ENCODE measurements at regions not wholly inside any gene's neighbourhood (a gene's known extent, or its start where the extent isn't known, plus 50 kb on each side); places are given as distances from the start of the nearest gene placed in this dataset.

DNA sequence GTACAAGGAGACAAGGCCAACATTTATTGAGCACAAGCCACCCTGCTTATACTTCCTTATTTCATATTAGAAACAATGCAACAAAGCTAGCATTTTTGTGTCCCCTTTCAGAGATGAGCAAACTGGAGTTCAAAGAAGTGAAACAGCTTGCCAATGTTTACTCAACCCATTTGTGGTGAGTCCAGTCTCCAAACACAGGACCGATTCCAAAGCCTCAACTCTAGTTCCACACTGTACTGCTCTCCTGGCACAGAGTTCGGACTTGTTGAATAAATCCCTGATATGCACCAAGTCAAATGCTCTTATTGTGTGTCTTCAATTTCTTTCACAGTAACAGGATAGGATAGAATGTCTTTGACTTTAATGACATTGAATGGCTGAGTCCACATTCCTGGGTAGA is 604.8 kb upstream of the BRINP1 start:
- in situ Hi-C loops (cut with HindIII; ENCODE audit: low pct_unique_long_range_greater_than_20kb, low sequenced_read_pairs), result no loop called here
- DNase-seq (ENCODE audit: low read depth), result no peak

GRCh38 chr9:119968836-119969707 is 599.8 kb upstream of the BRINP1 start:
- in situ Hi-C loops (cut with HindIII; ENCODE audit: low pct_unique_long_range_greater_than_20kb, low sequenced_read_pairs), result no loop called here
- DNase-seq (ENCODE audit: low read depth), result peak; percentile 47

- DNase-seq (ENCODE audit: low read depth), result no peak
- in situ Hi-C loops (cut with HindIII; ENCODE audit: low pct_unique_long_range_greater_than_20kb, low sequenced_read_pairs), result no loop called here
These were observed 598.8 kb upstream of the BRINP1 start for GRCh38 chr9:119967867-119968535.

- in situ Hi-C loops (cut with HindIII; ENCODE audit: low pct_unique_long_range_greater_than_20kb, low sequenced_read_pairs), result no loop called here
These were observed 594.6 kb upstream of the BRINP1 start for GRCh38 chr9:119963798-119964372.

GRCh38 chr9:119963258-119963797 is 594.1 kb upstream of the BRINP1 start:
- peak; percentile 82 for DNase-seq (ENCODE audit: low read depth)
- in situ Hi-C loops (cut with HindIII; ENCODE audit: low pct_unique_long_range_greater_than_20kb, low sequenced_read_pairs), result no loop called here

More at GRCh38 chr9:119963798-119964372, 594.6 kb upstream of the BRINP1 start:
- peak; percentile 89 for DNase-seq (ENCODE audit: low read depth)

DNA sequence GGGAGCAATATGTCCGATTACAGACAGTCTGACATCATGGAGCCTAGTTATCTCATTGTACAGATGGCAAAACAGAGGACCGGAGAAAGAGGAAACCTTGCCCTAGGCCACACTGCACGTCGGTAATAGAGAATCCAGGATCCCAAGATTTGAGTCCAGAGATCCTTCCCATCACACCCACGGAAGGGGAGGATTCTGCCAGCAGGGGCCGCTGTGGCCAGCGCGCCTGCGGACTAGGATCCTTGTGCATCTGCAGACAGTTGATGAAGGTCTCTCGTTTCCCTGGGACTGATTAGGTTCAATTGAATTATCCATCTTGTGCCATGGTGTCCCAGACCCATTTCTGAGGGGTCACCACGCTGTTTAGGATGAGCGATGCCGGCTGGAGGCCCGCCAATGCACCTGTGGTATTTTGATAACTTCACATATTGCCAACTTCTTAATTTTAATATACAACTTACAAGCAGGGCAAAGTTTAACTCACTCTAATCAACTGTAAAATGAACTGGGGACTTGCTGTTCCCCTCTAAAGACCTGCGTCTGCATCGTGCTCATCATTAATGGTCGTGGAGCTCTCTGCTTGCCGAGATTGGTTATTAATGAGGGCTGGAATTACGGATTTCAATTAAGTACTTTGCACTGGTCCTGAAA is 592.7 kb upstream of the BRINP1 start:
- in situ Hi-C loops (cut with HindIII; ENCODE audit: low pct_unique_long_range_greater_than_20kb, low sequenced_read_pairs), result no loop called here
- DNase-seq (ENCODE audit: low read depth), result peak; percentile 31

GRCh38 chr9:119959846-119960545 is 590.8 kb upstream of the BRINP1 start:
- in situ Hi-C loops (cut with HindIII; ENCODE audit: low pct_unique_long_range_greater_than_20kb, low sequenced_read_pairs), result no loop called here
- DNase-seq (ENCODE audit: low read depth), result no peak

GRCh38 chr9:119956111-119956510 is 586.9 kb upstream of the BRINP1 start:
- in situ Hi-C loops (cut with HindIII; ENCODE audit: low pct_unique_long_range_greater_than_20kb, low sequenced_read_pairs), result no loop called here

GRCh38 chr9:119955276-119955675 is 586.0 kb upstream of the BRINP1 start:
- in situ Hi-C loops (cut with HindIII; ENCODE audit: low pct_unique_long_range_greater_than_20kb, low sequenced_read_pairs), result no loop called here
- no peak for DNase-seq (ENCODE audit: low read depth)

More at GRCh38 chr9:119956111-119956510, 586.9 kb upstream of the BRINP1 start:
- DNase-seq (ENCODE audit: low read depth), result no peak

DNA sequence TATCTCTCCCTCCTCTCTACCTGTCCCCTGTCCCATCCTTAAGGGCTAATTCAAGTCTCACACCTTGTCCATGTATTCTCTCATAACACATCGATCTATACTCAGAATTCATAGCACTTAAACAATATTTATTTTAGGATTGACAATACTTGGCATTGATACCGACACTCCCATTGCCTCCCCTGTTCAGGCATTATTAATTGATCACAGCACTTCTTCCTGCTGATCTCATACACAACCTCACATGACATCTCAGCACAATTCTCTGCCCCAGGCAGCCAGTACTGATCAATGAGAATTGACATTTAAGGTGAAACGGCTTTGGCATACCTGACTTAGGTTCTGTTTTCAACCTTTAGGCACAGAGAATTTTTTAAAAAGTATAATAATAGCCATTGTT is 582.4 kb upstream of the BRINP1 start:
- in situ Hi-C loops (cut with HindIII; ENCODE audit: low pct_unique_long_range_greater_than_20kb, low sequenced_read_pairs), result no loop called here
- no peak for DNase-seq (ENCODE audit: low read depth)

- in situ Hi-C loops (cut with HindIII; ENCODE audit: low pct_unique_long_range_greater_than_20kb, low sequenced_read_pairs), result no loop called here
These were observed 581.9 kb upstream of the BRINP1 start for GRCh38 chr9:119951090-119951489.

DNA sequence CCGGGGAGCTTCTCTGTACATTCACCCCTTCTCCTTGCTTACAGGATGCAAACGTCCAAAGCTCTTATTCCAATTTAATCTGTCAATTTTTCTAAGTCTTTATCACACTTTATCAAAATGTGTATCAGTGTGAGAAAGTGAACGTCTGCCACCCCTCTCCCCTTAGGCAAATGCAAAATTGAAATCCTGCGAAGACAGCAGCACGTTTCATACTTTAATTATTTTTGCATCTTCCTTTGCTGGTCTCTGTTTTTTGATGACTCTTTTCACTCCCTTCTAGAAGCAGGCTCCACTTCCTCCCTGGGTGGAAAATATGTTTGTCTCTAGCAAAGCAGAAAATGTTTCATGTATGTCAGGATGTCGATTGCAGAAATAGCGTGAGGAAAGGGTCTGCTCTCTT is 576.5 kb upstream of the BRINP1 start:
- in situ Hi-C loops (cut with HindIII; ENCODE audit: low pct_unique_long_range_greater_than_20kb, low sequenced_read_pairs), result no loop called here
- DNase-seq (ENCODE audit: low read depth), result no peak

More at GRCh38 chr9:119951090-119951489, 581.9 kb upstream of the BRINP1 start:
- no peak for DNase-seq (ENCODE audit: low read depth)

DNA sequence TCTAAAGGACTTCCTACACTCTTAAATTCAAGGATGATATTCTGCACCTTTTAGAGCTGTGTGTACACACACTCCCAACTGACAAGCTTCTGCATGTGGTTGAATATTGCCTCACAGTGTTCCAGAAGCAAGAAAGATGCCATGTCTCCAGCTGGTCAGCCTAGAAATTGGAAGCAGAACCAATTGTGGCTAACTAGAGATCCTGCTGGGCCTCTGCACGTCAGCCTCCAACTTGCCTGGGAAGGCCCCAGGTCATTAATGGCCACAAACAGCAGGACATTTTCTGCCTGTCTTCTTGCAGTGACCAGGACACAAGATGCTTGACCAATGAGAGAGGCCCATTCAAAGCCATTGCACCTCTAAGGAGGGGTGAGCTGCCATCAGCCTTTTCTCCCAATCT is 571.9 kb upstream of the BRINP1 start:
- DNase-seq (ENCODE audit: low read depth), result no peak
- in situ Hi-C loops (cut with HindIII; ENCODE audit: low pct_unique_long_range_greater_than_20kb, low sequenced_read_pairs), result no loop called here

DNA sequence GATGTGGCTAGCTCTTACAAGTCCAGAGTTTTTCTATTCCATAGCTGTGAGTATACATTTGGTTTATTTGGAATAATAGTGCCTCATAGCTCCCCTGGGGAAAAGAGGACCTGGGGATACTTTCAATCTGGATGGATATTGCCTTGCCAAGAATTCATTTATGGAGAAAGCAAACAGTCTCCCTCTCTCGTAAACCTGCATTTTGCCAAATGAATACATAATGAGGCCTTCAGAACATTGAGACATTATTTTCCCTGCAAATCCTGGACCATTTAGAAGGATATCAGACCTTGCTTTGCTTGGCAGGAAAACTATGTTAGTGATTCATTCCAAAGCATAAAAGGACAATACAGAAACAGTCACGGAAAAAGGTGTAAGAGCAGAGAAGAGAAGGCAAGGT is 569.6 kb upstream of the BRINP1 start:
- DNase-seq (ENCODE audit: low read depth), result no peak
- in situ Hi-C loops (cut with HindIII; ENCODE audit: low pct_unique_long_range_greater_than_20kb, low sequenced_read_pairs), result no loop called here

DNA sequence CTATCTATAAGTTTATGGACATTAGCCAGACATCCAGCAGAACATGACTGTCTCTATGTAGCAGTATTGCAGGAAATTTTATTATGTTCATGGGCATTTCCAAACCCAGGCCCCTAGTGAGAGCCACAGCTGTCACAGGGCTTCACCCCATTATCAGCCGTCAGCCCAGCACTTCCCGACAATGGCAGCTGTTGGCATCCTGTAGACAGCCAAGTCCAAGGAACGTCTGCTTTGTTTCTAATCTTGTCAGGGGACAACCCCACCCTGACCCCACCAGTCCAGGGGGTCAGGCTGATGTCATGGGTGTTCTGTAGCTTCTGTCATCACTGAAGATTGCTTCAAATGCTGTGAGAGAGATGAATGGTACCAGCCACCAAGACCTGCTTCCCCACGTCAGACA is 565.3 kb upstream of the BRINP1 start:
- in situ Hi-C loops (cut with HindIII; ENCODE audit: low pct_unique_long_range_greater_than_20kb, low sequenced_read_pairs), result no loop called here
- no peak for DNase-seq (ENCODE audit: low read depth)

- in situ Hi-C loops (cut with HindIII; ENCODE audit: low pct_unique_long_range_greater_than_20kb, low sequenced_read_pairs), result no loop called here
- DNase-seq (ENCODE audit: low read depth), result no peak
These were observed 564.0 kb upstream of the BRINP1 start for GRCh38 chr9:119933191-119933590.

DNA sequence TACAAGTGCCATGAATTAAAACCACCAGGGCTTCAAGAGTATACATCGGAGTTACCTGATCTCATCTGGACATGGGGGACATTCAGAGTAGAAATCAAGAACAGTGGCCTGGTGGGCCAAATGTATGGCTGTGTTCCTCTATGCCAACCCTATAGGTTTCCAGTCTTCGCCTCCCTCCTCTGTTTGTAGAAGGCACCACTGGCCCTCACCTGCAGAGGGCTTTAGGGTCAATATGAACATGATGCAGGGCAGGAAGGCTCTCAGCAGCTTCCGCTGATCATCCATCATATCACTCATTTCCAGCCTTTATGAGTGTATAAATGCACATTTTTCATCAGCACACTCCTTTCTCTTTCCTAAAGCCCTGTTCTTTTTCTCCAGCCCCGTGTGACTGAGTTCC is 555.5 kb upstream of the BRINP1 start:
- in situ Hi-C loops (cut with HindIII; ENCODE audit: low pct_unique_long_range_greater_than_20kb, low sequenced_read_pairs), result no loop called here
- DNase-seq (ENCODE audit: low read depth), result no peak

- no peak for DNase-seq (ENCODE audit: low read depth)
- in situ Hi-C loops (cut with HindIII; ENCODE audit: low pct_unique_long_range_greater_than_20kb, low sequenced_read_pairs), result no loop called here
These were observed 547.9 kb upstream of the BRINP1 start for GRCh38 chr9:119917175-119917574.

Measured in Caki2 (cell line).